Panc1 (cell line): ENCODE measurements at regions not wholly inside any gene's neighbourhood (a gene's known extent, or its start where the extent isn't known, plus 50 kb on each side); places are given as distances from the start of the nearest gene placed in this dataset.

Experiments
- ATAC-seq: fragments of 200-7000 bp; cut with Tn5 transposase; 2 replicates; pipeline ENCODE4 v1.9.1; 2020; ENCODE audit warnings: mild to moderate bottlenecking, moderate library complexity
- BruUV-seq: library from RNA; stranded (reverse); fragments of 400-500 nt; replicated peaks from 2 replicates; lab custom pipeline; 2021; lab: Mats Ljungman, UMichigan
- CTCF ChIA-PET: fragments of 300-600 bp; sonication (Branson Sonifier 250); formaldehyde crosslinking; loops from one replicate; lab custom pipeline; 2022; ENCODE audit warnings: antibody characterized with exemption; lab: Charles Lee
- POLR2A ChIA-PET: fragments of 300-600 bp; sonication (Branson Sonifier 250); formaldehyde crosslinking; loops from one replicate; lab custom pipeline; 2022; ENCODE audit warnings: antibody characterized with exemption; lab: Charles Lee
- DNase-seq: peaks from one replicate; pipeline ENCODE4 v3.0.0-alpha.2; 2010; ENCODE audit warnings: low read depth, low spot score
- H3K27ac ChIP-seq: 2 replicates; pipeline ENCODE4 v1.5.1; 2011; ENCODE audit warnings: mild to moderate bottlenecking, low read length, inconsistent platforms
- H3K27me3 ChIP-seq: fragments of 200-500 bp; sonication (Bioruptor generic); 2 replicates; pipeline ENCODE4 v1.6.0; 2014; ENCODE audit warnings: low read length, inconsistent platforms; ENCODE audit not compliant: control insufficient read depth, insufficient read depth
- H3K36me3 ChIP-seq: fragments of 200-500 bp; sonication (Bioruptor generic); 2 replicates; pipeline ENCODE4 v1.5.1; 2014; ENCODE audit warnings: inconsistent platforms, mild to moderate bottlenecking, low read length, moderate library complexity; ENCODE audit not compliant: control insufficient read depth, insufficient read depth
- H3K4me1 ChIP-seq: 2 replicates; pipeline ENCODE4 v1.5.1; 2011; ENCODE audit warnings: inconsistent platforms, mild to moderate bottlenecking, low read length, moderate library complexity; ENCODE audit not compliant: control insufficient read depth, insufficient read depth
- H3K4me3 ChIP-seq, 2 experiments: 2 replicates each; pipeline ENCODE4 v1.5.1; 2011 to 2012; ENCODE audit warnings: low read depth in 2 of 2, low read length in 2 of 2, mild to moderate bottlenecking in 2 of 2, inconsistent platforms in 1 of 2, moderate library complexity in 1 of 2
- H3K9me3 ChIP-seq: fragments of 200-500 bp; sonication (Bioruptor generic); 2 replicates; pipeline ENCODE4 v1.5.1; 2014; ENCODE audit warnings: low read depth, mild to moderate bottlenecking, inconsistent platforms, low read length, moderate library complexity; ENCODE audit not compliant: control insufficient read depth, insufficient read depth
- POLR2AphosphoS5 ChIP-seq: IDR thresholded peaks from 2 replicates; pipeline ENCODE4 v1.6.1; 2012; ENCODE audit warnings: mild to moderate bottlenecking, low read depth, low read length, moderate library complexity
- REST ChIP-seq, 2 experiments: IDR thresholded peaks; 2 replicates each; pipeline ENCODE4 v1.6.1; 2011 to 2012; ENCODE audit warnings: low read depth in 2 of 2, control low read depth in 1 of 2, low read length in 1 of 2, mild to moderate bottlenecking in 1 of 2, moderate library complexity in 1 of 2; ENCODE audit not compliant: insufficient read depth in 1 of 2
- SIN3A ChIP-seq: IDR thresholded peaks from 2 replicates; pipeline ENCODE4 v1.6.1; 2012; ENCODE audit warnings: low read depth, mild to moderate bottlenecking, low read length, moderate library complexity, borderline replicate concordance; ENCODE audit not compliant: insufficient read depth
- TCF7L2 ChIP-seq: IDR thresholded peaks from 2 replicates; pipeline ENCODE4 v1.6.1; 2011; ENCODE audit warnings: mild to moderate bottlenecking, low read depth, low read length, inconsistent platforms
- in situ Hi-C: cut with HindIII; loops from 2 replicates; pipeline ENCODE4 v1.10.0; 2016; ENCODE audit warnings: low sequenced_read_pairs, low pct_unique_long_range_greater_than_20kb
- intact Hi-C: fragments of 100-400 bp; cut with micrococcal nuclease; formaldehyde crosslinking; loops from one replicate; pipeline ENCODE4 v1.10.0; 2022; ENCODE audit not compliant: unreplicated experiment
- TF ChIP-seq, protein P1 (sequence below): fragments of 450-650 bp; IDR thresholded peaks from 2 replicates; pipeline ENCODE4 v1.5.1; 2017; ENCODE audit warnings: mild to moderate bottlenecking

GRCh38 chr10:83633547-83633946, 505.8 kb upstream of the GHITM start:
- Histone ChIP-seq H3K27me3 (no peaks in the 10 kb centered on the region), H3K27ac (no peak overlapping the region), H3K4me1 (no peaks in the 10 kb centered on the region), H3K36me3 (no peaks in the 10 kb centered on the region), H3K4me3 (no peak overlapping the region), H3K9me3 (no peaks in the 10 kb centered on the region)
- CTCF ChIA-PET: no interaction called here
- in situ Hi-C loops (no loop called here), intact Hi-C loops (no loop called here)
- TF ChIP-seq SIN3A (no peak), POLR2AphosphoS5 (no peak), REST (IDR thresholded peaks at IDR 0.05; ENCODE audit: insufficient read depth in 1 of 2, low read depth in 2 of 2, low read length in 1 of 2) (no peak), TCF7L2 (no peak)
- TF ChIP-seq, protein P1, sequence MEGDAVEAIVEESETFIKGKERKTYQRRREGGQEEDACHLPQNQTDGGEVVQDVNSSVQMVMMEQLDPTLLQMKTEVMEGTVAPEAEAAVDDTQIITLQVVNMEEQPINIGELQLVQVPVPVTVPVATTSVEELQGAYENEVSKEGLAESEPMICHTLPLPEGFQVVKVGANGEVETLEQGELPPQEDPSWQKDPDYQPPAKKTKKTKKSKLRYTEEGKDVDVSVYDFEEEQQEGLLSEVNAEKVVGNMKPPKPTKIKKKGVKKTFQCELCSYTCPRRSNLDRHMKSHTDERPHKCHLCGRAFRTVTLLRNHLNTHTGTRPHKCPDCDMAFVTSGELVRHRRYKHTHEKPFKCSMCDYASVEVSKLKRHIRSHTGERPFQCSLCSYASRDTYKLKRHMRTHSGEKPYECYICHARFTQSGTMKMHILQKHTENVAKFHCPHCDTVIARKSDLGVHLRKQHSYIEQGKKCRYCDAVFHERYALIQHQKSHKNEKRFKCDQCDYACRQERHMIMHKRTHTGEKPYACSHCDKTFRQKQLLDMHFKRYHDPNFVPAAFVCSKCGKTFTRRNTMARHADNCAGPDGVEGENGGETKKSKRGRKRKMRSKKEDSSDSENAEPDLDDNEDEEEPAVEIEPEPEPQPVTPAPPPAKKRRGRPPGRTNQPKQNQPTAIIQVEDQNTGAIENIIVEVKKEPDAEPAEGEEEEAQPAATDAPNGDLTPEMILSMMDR: no peak
- no TSS peak for BruUV-seq
- POLR2A ChIA-PET: no interaction called here
- DNase-seq (no peak), ATAC-seq (no peak)

DNA sequence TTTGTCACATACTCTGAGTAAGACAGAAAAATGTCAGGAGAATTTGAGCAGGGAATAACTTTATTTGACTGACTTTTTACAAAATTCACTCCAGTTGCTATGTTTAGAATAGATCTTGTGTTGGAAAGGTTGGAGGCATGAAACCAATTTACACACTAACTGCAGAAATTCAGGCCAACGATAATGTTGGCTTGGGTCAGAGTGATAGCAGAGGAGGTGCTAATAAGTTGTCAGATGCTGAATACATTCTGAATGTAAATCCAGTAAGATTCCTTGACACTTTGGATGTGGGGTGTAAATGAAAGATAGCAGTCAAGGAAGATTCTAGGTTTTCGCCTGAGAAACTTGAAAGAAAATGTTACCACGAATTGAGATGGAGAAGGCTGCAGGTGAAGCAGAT, 502.5 kb upstream of the GHITM start:
- no peaks in the 10 kb centered on the region for H3K27me3 ChIP-seq
- intact Hi-C loops (no loop called here), in situ Hi-C loops (no loop called here)
- H3K4me1 ChIP-seq: no peaks in the 10 kb centered on the region
- DNase-seq (no peak), ATAC-seq (no peak)
- H3K4me3 ChIP-seq: no peak overlapping the region
- H3K9me3 ChIP-seq: no peaks in the 10 kb centered on the region
- POLR2A ChIA-PET: no interaction called here
- no TSS peak for BruUV-seq
- TF ChIP-seq, protein P1: no peak
- TF ChIP-seq TCF7L2 (no peak), SIN3A (no peak), REST (IDR thresholded peaks at IDR 0.05; ENCODE audit: insufficient read depth in 1 of 2, low read depth in 2 of 2, low read length in 1 of 2) (no peak), POLR2AphosphoS5 (no peak)
- H3K27ac ChIP-seq: no peak overlapping the region
- H3K36me3 ChIP-seq: no peaks in the 10 kb centered on the region
- CTCF ChIA-PET: no interaction called here
